BJ (cell line): ENCODE measurements at regions not wholly inside any gene's neighbourhood (a gene's known extent, or its start where the extent isn't known, plus 50 kb on each side); places are given as distances from the start of the nearest gene placed in this dataset.
"Not testable (repeated sequence)": the region's sequence is repeated elsewhere in the genome, so short reads cannot be mapped to it uniquely, and the experiment has no call there.

ENCODE experiments used
- CTCF ChIA-PET: fragments of 350-600 bp; formaldehyde crosslinking; extraction: SDS; loops from one replicate; lab custom pipeline; 2021; ENCODE audit warnings: antibody characterized with exemption, inconsistent platforms; lab: Yijun Ruan, JAX
- POLR2A ChIA-PET: fragments of 300-600 bp; sonication (Branson Sonifier 250); formaldehyde crosslinking; extraction: SDS; loops from one replicate; lab custom pipeline; 2021; ENCODE audit warnings: antibody characterized with exemption; lab: Charles Lee
- DNase-seq: peaks from one replicate; pipeline ENCODE4 v3.0.0-alpha.2; 2011; ENCODE audit warnings: low read depth
- H3K27me3 ChIP-seq: 2 replicates; pipeline ENCODE4 v1.6.0; 2011; ENCODE audit warnings: low read length; ENCODE audit not compliant: control insufficient read depth, insufficient read depth
- H3K36me3 ChIP-seq: 2 replicates; pipeline ENCODE4 v1.5.1; 2011; ENCODE audit warnings: low read length; ENCODE audit not compliant: control insufficient read depth, insufficient read depth
- H3K4me3 ChIP-seq: 2 replicates; pipeline ENCODE4 v1.5.1; 2011; ENCODE audit warnings: low read depth, mild to moderate bottlenecking, control low read depth, low read length
- TF ChIP-seq, protein P1 (sequence below): IDR thresholded peaks from 2 replicates; pipeline ENCODE4 v1.5.1; 2011; ENCODE audit warnings: low read depth, mild to moderate bottlenecking, control low read depth, inconsistent platforms, low read length, moderate library complexity; ENCODE audit not compliant: insufficient read depth

GRCh38 chr7:69062020-69062765 is 536.1 kb upstream of the AUTS2 start:
- TF ChIP-seq, protein P1, sequence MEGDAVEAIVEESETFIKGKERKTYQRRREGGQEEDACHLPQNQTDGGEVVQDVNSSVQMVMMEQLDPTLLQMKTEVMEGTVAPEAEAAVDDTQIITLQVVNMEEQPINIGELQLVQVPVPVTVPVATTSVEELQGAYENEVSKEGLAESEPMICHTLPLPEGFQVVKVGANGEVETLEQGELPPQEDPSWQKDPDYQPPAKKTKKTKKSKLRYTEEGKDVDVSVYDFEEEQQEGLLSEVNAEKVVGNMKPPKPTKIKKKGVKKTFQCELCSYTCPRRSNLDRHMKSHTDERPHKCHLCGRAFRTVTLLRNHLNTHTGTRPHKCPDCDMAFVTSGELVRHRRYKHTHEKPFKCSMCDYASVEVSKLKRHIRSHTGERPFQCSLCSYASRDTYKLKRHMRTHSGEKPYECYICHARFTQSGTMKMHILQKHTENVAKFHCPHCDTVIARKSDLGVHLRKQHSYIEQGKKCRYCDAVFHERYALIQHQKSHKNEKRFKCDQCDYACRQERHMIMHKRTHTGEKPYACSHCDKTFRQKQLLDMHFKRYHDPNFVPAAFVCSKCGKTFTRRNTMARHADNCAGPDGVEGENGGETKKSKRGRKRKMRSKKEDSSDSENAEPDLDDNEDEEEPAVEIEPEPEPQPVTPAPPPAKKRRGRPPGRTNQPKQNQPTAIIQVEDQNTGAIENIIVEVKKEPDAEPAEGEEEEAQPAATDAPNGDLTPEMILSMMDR: no peak
- H3K27me3 ChIP-seq: no peaks in the 10 kb centered on the region
- H3K4me3 ChIP-seq: no peak overlapping the region
- DNase-seq: peak; percentile 1
- ChIA-PET CTCF (no interaction called here), POLR2A (no interaction called here)
- H3K36me3 ChIP-seq: no peaks in the 10 kb centered on the region

GRCh38 chr7:69067397-69067796 is 530.9 kb upstream of the AUTS2 start:
- H3K36me3 ChIP-seq: no peaks in the 10 kb centered on the region
- POLR2A ChIA-PET: no interaction called here
- TF ChIP-seq, protein P1: 0 out of 2 replicates have a peak, but pooled peaks have one; percentile 10
- CTCF ChIA-PET: interaction anchor here (0.7 kb wide), 1 partner anchor 62 kb away, joined by 3 read pairs; no protein-coding TSS in a partner anchor
- no peaks in the 10 kb centered on the region for H3K27me3 ChIP-seq
- no peak overlapping the region for H3K4me3 ChIP-seq
- DNase-seq: no peak

GRCh38 chr7:69070476-69070875 is 527.8 kb upstream of the AUTS2 start:
- Histone ChIP-seq H3K27me3 (no peaks in the 10 kb centered on the region), H3K36me3 (no peaks in the 10 kb centered on the region), H3K4me3 (no peak overlapping the region)
- TF ChIP-seq, protein P1: no peak
- ChIA-PET POLR2A (no interaction called here), CTCF (no interaction called here)
- no peak for DNase-seq

DNA sequence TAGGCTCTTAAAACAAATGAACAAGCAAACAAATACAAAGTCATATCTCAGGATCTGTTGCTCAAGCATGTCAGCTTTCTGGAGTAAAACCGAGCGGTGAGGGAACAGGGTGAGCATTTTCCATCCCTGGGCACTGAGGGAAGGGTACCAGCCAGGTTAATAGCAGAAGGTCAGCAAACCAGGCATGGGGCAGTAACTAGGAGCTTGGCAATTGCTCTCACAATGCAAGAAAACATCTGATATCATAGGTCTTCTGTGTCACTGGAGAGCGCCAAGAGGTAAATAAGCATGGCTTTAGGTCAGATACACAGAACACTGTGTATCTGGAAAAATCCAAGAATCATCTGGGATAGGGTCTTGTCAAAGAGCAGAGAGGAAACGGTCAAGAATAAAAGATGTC is 521.7 kb upstream of the AUTS2 start:
- CTCF ChIA-PET: no interaction called here
- Histone ChIP-seq H3K36me3 (no peaks in the 10 kb centered on the region), H3K4me3 (no peak overlapping the region), H3K27me3 (no peaks in the 10 kb centered on the region)
- POLR2A ChIA-PET: no interaction called here
- no peak for DNase-seq
- TF ChIP-seq, protein P1: no peak

- H3K27me3 ChIP-seq: no peaks in the 10 kb centered on the region
- DNase-seq: no peak
- ChIA-PET CTCF (no interaction called here), POLR2A (no interaction called here)
- TF ChIP-seq, protein P1: no peak
- no peaks in the 10 kb centered on the region for H3K36me3 ChIP-seq
- no peak overlapping the region for H3K4me3 ChIP-seq
Measured at GRCh38 chr7:69078997-69079769, 519.1 kb upstream of the AUTS2 start.

DNA sequence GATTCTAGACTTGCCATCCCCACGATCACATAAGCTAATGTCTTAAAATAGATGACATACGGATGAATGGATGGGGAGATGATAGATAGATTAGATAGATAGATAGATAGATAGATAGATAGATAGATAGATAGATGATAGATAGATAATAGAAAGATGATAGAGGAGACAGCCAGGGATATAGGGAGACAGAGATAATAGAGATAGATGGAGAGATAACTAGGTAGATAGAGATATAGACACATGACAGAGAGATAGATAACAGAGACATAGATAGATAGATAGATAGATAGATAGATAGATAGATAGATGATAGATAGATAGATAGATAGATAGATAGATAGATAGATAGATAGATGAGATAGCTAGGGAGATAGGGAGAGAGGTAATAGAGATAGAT is 511.0 kb upstream of the AUTS2 start:
- H3K4me3 ChIP-seq, H3K36me3 ChIP-seq, DNase-seq, POLR2A ChIA-PET, H3K27me3 ChIP-seq, CTCF ChIA-PET: not testable (repeated sequence)
